Kidney epithelial cell (primary cell): ENCODE measurements at regions not wholly inside any gene's neighbourhood (a gene's known extent, or its start where the extent isn't known, plus 50 kb on each side); places are given as distances from the start of the nearest gene placed in this dataset.

Experiments used
- DNase-seq: peaks from one replicate; pipeline ENCODE4 v3.0.0-alpha.2; 2010; ENCODE audit warnings: low read depth
- H3K27me3 ChIP-seq: 2 replicates; pipeline ENCODE4 v1.6.0; 2011; ENCODE audit warnings: low read length; ENCODE audit not compliant: control insufficient read depth, insufficient read depth
- H3K36me3 ChIP-seq: 2 replicates; pipeline ENCODE4 v1.5.1; 2011; ENCODE audit warnings: low read length; ENCODE audit not compliant: control insufficient read depth, insufficient read depth
- H3K4me3 ChIP-seq: 2 replicates; pipeline ENCODE4 v1.5.1; 2011; ENCODE audit warnings: low read depth, mild to moderate bottlenecking, control low read depth, low read length
- TF ChIP-seq, protein P1 (sequence below): IDR thresholded peaks from 2 replicates; pipeline ENCODE4 v1.5.1; 2011; ENCODE audit warnings: mild to moderate bottlenecking, moderate library complexity, low read length, control low read depth, inconsistent platforms; ENCODE audit not compliant: insufficient read depth, poor library complexity, severe bottlenecking

- TF ChIP-seq, protein P1, sequence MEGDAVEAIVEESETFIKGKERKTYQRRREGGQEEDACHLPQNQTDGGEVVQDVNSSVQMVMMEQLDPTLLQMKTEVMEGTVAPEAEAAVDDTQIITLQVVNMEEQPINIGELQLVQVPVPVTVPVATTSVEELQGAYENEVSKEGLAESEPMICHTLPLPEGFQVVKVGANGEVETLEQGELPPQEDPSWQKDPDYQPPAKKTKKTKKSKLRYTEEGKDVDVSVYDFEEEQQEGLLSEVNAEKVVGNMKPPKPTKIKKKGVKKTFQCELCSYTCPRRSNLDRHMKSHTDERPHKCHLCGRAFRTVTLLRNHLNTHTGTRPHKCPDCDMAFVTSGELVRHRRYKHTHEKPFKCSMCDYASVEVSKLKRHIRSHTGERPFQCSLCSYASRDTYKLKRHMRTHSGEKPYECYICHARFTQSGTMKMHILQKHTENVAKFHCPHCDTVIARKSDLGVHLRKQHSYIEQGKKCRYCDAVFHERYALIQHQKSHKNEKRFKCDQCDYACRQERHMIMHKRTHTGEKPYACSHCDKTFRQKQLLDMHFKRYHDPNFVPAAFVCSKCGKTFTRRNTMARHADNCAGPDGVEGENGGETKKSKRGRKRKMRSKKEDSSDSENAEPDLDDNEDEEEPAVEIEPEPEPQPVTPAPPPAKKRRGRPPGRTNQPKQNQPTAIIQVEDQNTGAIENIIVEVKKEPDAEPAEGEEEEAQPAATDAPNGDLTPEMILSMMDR: no peak
These were observed 527.3 kb downstream of the GABRG1 start for GRCh38 chr4:45596379-45597101.

GRCh38 chr4:45580334-45580733 is 543.5 kb downstream of the GABRG1 start:
- H3K27me3 ChIP-seq: no peaks in the 10 kb centered on the region
- DNase-seq: no peak
- no peak overlapping the region for H3K4me3 ChIP-seq
- no peaks in the 10 kb centered on the region for H3K36me3 ChIP-seq
- TF ChIP-seq, protein P1: no peak

More at GRCh38 chr4:45596379-45597101, 527.3 kb downstream of the GABRG1 start:
- DNase-seq: no peak
- Histone ChIP-seq H3K4me3 (no peak overlapping the region), H3K27me3 (no peaks in the 10 kb centered on the region), H3K36me3 (no peaks in the 10 kb centered on the region)

GRCh38 chr4:45578874-45579273 is 545.0 kb downstream of the GABRG1 start:
- H3K4me3 ChIP-seq: no peak overlapping the region
- no peaks in the 10 kb centered on the region for H3K36me3 ChIP-seq
- no peak for DNase-seq
- no peaks in the 10 kb centered on the region for H3K27me3 ChIP-seq
- TF ChIP-seq, protein P1: no peak

DNA sequence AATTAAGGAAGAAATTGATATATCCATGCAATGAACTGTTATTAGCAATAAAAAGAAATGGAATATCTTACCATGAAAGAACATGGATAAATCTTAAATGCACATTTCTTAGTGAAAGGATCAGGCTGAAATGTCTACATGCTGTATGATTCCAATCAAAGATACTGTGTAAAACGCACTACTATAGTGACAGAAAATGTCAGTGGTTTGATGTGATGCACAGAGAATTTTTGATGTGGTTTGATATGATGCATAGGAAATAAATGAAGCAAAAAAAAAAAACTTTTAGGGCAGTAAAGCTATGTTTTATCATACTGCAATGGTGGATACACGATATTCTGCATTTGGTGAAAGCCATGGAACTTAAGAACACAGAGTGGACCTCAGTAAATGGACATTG is 547.6 kb downstream of the GABRG1 start:
- Histone ChIP-seq H3K36me3 (no peaks in the 10 kb centered on the region), H3K4me3 (no peak overlapping the region), H3K27me3 (no peaks in the 10 kb centered on the region)
- DNase-seq: no peak
- TF ChIP-seq, protein P1: no peak

- no peak overlapping the region for H3K4me3 ChIP-seq
- no peaks in the 10 kb centered on the region for H3K36me3 ChIP-seq
- no peaks in the 10 kb centered on the region for H3K27me3 ChIP-seq
- no peak for DNase-seq
- TF ChIP-seq, protein P1: no peak
These were observed 554.2 kb downstream of the GABRG1 start for GRCh38 chr4:45569619-45570018.

- no peak for DNase-seq
- Histone ChIP-seq H3K36me3 (no peaks in the 10 kb centered on the region), H3K27me3 (no peaks in the 10 kb centered on the region), H3K4me3 (no peak overlapping the region)
- TF ChIP-seq, protein P1: no peak
These were observed 555.2 kb downstream of the GABRG1 start for GRCh38 chr4:45568694-45569093.
